GM21825 (cell line): ENCODE measurements at regions not wholly inside any gene's neighbourhood (a gene's known extent, or its start where the extent isn't known, plus 50 kb on each side); places are given as distances from the start of the nearest gene placed in this dataset.

Source experiments
- ATAC-seq: cut with Tn5 transposase; IDR thresholded peaks from one replicate; pipeline ENCODE4 v1.9.1; 2021; ENCODE audit warnings: mild to moderate bottlenecking, moderate library complexity; ENCODE audit not compliant: unreplicated experiment

DNA sequence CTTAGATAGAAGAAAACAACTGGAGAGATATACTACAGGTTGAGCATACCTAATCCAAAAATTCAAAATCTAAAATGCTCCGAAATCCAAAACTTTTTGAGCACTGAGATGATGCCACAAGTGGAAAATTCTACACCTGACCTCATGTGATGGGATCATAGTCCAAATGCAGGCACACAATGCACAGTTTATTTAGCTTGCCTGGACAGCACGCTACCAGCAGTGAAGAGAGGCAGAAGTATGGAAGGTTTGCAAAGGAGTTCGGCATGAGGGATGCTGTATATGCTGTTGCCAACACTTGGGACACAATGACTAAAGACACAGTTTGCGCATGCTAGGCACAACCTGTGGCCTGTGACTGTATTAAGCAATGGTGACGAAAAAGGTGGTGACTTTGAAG lies 58.1 kb upstream of the CAND1 start:
- ATAC-seq: no peak

DNA sequence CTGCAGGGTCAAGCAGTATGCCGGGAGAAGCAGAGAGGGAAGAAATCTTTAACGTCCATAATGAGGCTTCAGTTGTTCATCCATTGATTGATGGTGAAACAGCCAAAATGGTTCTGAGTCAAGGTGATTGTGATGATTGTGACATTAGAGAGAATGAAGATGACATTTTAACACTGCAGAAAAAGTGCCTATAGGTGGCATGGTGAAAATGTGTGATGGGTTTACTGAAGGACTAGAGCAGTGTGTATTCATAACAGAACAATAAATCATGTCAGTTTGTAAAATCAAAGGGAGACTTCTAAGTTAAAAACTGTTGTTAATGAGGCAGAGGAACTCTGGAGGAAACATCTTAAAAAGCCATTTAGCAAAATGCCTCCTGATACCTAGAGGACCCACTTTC lies 57.7 kb upstream of the CAND1 start:
- ATAC-seq: no peak

DNA sequence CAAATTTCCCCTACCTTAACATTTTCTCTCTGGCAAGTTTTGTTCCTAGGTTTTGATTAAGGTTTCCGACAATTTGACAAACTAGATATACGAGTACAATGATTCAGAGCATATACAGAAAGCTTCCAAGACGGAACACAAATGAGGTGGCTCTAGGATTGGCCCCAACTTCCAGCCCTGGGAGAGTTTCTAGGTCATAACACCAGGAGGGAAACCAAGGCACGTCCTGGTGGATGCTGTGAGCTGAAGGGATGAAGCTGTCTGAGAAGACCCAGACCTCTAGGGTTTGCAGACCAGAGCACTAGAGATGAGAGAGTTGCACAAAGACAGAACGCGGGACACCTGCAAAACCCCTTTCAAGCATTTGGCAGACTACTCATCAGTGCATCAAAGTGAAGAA lies 51.5 kb upstream of the CAND1 start:
- no peak for ATAC-seq
